22Rv1 (cell line): ENCODE measurements at regions not wholly inside any gene's neighbourhood (a gene's known extent, or its start where the extent isn't known, plus 50 kb on each side); places are given as distances from the start of the nearest gene placed in this dataset.

Experiments used
- H3K27ac ChIP-seq: fragments of 450-650 bp; 2 replicates; pipeline ENCODE4 v1.5.1; 2017
- CTCF ChIP-seq: fragments of 450-650 bp; IDR thresholded peaks from 2 replicates; pipeline ENCODE4 v1.5.1; 2017; ENCODE audit warnings: mild to moderate bottlenecking
- ZFX ChIP-seq: fragments of 450-650 bp; IDR thresholded peaks from 2 replicates; pipeline ENCODE4 v1.6.1; 2017; ENCODE audit warnings: antibody characterized with exemption, borderline replicate concordance

DNA sequence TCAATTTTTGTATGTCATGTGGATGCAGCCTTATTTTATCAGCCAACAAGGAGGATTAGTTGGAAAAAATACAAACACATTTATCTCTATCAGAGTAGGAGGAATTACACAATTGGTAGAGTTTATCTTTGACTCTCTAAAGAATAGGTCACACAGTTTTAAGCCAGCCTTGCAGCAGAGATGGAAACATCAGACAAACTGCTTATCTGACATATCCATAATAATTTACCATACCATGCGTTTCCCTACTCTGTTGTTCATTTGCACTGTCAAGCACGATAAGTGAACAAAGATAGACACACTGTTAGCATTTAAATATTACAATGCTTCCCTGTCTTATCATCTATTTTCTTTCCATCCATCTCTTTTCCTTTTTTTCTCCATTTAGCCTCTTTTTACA is 283.7 kb upstream of the SMIM30 start:
- TF ChIP-seq ZFX, result no peak
- TF ChIP-seq CTCF, result no peak

GRCh38 chr7:113394856-113395255 is 276.5 kb upstream of the SMIM30 start:
- TF ChIP-seq CTCF, result no peak
- TF ChIP-seq ZFX, result no peak
- H3K27ac ChIP-seq, result no peak overlapping the region

More for the DNA sequence above, 283.7 kb upstream of the SMIM30 start:
- no peak overlapping the region for H3K27ac ChIP-seq

GRCh38 chr7:113392841-113393540 is 274.6 kb upstream of the SMIM30 start:
- TF ChIP-seq ZFX, result no peak
- no peak for TF ChIP-seq CTCF
- H3K27ac ChIP-seq, result no peak overlapping the region

DNA sequence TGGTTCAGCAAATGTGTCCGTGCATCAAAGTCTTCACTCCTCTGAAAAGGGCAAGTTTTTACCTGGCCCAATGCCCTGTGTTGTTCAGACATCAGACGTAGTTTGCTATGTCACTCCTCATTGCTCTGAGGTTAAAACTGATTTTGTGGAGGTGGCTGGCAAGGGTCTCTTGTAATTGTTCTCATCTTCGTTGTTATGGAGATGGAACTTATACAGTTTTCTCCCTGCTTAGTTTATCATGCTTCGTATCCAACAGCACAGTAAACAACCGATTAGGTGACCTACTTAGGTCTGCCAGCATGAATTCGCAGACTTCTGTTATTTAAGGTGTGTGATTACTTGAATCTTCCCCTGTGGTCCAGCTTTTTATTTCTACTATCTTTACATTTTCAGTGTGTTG is 274.1 kb upstream of the SMIM30 start:
- no peak for TF ChIP-seq CTCF
- TF ChIP-seq ZFX, result no peak
- no peak overlapping the region for H3K27ac ChIP-seq

DNA sequence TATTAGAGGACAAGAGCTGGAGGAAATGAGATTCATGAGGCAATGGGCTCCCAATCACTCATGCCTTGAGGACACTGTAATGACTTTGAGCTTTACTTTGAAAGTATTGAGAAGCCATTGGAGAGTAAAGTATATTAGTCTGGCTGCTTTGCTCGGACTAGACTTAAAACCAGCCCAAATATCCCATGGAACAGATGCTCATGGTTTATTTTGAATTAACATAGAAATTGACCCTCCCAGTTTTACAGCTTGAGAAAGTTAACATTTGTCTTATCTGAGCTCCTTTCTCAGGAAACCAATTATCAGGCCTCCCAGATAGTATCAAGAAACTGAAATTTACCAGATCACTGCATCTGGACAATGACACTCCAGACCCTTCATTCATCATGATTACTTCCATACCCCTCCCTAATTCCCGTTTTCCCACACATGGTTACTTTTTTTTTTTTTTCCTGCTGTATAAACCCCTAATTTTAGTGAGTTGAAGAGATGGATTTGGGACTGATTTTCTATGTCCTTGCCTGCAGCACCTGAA is 270.8 kb upstream of the SMIM30 start:
- TF ChIP-seq CTCF, result no peak
- no peak for TF ChIP-seq ZFX
- no peak overlapping the region for H3K27ac ChIP-seq

- no peak overlapping the region for H3K27ac ChIP-seq
- no peak for TF ChIP-seq ZFX
- TF ChIP-seq CTCF, result no peak
These were observed 265.3 kb upstream of the SMIM30 start for GRCh38 chr7:113383638-113384037.

DNA sequence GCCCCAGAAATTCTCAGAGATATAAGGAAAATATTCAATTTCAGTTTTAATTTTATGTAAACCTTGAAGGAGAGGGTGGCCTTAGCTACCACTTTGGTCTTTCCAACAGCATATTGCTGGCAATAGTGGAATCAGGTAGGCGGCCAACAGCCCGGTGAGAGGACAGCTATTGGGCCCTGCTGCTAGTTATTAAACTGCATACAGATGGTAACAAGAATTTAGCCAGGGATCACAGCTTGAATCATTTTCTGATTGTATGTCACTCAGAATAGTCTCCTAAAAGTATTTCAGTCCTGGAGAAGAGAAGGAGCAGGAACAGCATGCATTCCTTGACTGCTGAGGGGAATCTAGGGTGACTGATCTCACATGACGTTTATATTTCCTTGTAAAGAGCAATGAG is 261.4 kb upstream of the SMIM30 start:
- TF ChIP-seq ZFX, result no peak
- no peak for TF ChIP-seq CTCF
- no peak overlapping the region for H3K27ac ChIP-seq
